Astrocyte (in vitro differentiated cells and primary cell): ENCODE measurements at regions not wholly inside any gene's neighbourhood (a gene's known extent, or its start where the extent isn't known, plus 50 kb on each side); places are given as distances from the start of the nearest gene placed in this dataset.

ENCODE experiments used
- EZH2 ChIP-seq: IDR thresholded peaks from 2 replicates; pipeline ENCODE4 v1.6.1; 2012; ENCODE audit warnings: mild to moderate bottlenecking, low read length, inconsistent platforms; ENCODE audit not compliant: insufficient read depth
- TF ChIP-seq, protein P1 (sequence below): IDR thresholded peaks from 2 replicates; pipeline ENCODE4 v1.5.1; 2011; ENCODE audit warnings: low read depth, mild to moderate bottlenecking, inconsistent platforms, low read length, moderate library complexity; ENCODE audit not compliant: insufficient read depth

GRCh38 chr16:64182985-64183384, 938.9 kb downstream of the CDH11 start:
- TF ChIP-seq, protein P1, sequence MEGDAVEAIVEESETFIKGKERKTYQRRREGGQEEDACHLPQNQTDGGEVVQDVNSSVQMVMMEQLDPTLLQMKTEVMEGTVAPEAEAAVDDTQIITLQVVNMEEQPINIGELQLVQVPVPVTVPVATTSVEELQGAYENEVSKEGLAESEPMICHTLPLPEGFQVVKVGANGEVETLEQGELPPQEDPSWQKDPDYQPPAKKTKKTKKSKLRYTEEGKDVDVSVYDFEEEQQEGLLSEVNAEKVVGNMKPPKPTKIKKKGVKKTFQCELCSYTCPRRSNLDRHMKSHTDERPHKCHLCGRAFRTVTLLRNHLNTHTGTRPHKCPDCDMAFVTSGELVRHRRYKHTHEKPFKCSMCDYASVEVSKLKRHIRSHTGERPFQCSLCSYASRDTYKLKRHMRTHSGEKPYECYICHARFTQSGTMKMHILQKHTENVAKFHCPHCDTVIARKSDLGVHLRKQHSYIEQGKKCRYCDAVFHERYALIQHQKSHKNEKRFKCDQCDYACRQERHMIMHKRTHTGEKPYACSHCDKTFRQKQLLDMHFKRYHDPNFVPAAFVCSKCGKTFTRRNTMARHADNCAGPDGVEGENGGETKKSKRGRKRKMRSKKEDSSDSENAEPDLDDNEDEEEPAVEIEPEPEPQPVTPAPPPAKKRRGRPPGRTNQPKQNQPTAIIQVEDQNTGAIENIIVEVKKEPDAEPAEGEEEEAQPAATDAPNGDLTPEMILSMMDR: no peak
- no peak for TF ChIP-seq EZH2
